H1 (cell line): ENCODE measurements at regions not wholly inside any gene's neighbourhood (a gene's known extent, or its start where the extent isn't known, plus 50 kb on each side); places are given as distances from the start of the nearest gene placed in this dataset.

Experiments used
- EP300 ChIP-seq, 2 experiments: IDR thresholded peaks; 1 replicate in 1 of 2; 2 replicates in 1 of 2; pipeline ENCODE4 v1.6.1; 2011 to 2012; ENCODE audit warnings: low read depth in 2 of 2, low read length in 2 of 2, mild to moderate bottlenecking in 2 of 2, borderline replicate concordance in 1 of 2, inconsistent platforms in 1 of 2, moderate library complexity in 1 of 2

GRCh38 chr17:27368980-27369379, 75.1 kb downstream of the WSB1 start (continued):
- no peak for TF ChIP-seq EP300 (IDR thresholded peaks at IDR 0.05; ENCODE audit: borderline replicate concordance in 1 of 2, low read depth in 2 of 2, low read length in 2 of 2)
